Activated CD8-positive, alpha-beta T cell treated with anti-CD3 and anti-CD28 coated beads, Interleukin-2, amount 10 ng/mL, durations not matched to agents 7 days and 5 days (primary cell): ENCODE measurements at regions not wholly inside any gene's neighbourhood (a gene's known extent, or its start where the extent isn't known, plus 50 kb on each side); places are given as distances from the start of the nearest gene placed in this dataset.
"Not testable (repeated sequence)": the region's sequence is repeated elsewhere in the genome, so short reads cannot be mapped to it uniquely, and the experiment has no call there.

Source experiments
- ATAC-seq: fragments of 150-1000 bp; cut with Tn5 transposase; one replicate; pipeline ENCODE4 v1.10.0; 2021; ENCODE audit warnings: moderate library complexity
- CTCF ChIA-PET: fragments of 350-600 bp; sonication (Branson Sonifier 250); formaldehyde crosslinking; loops from one replicate; lab custom pipeline; 2021; ENCODE audit warnings: antibody characterized with exemption; lab: Charles Lee
- POLR2A ChIA-PET: fragments of 350-600 bp; sonication (Branson Sonifier 250); formaldehyde crosslinking; loops from one replicate; lab custom pipeline; 2021; ENCODE audit warnings: antibody characterized with exemption; lab: Charles Lee
- DNase-seq: peaks from one replicate; pipeline ENCODE4 v3.0.0-alpha.2; 2020
- H3K27ac Mint-ChIP-seq: one replicate; pipeline ENCODE4 v1.8.0; 2021; ENCODE audit warnings: mild to moderate bottlenecking, mixed read lengths
- H3K27me3 Mint-ChIP-seq: one replicate; pipeline ENCODE4 v1.8.0; 2021; ENCODE audit warnings: low read depth, mixed read lengths
- H3K36me3 Mint-ChIP-seq: one replicate; pipeline ENCODE4 v1.8.0; 2021; ENCODE audit warnings: low read depth, mixed read lengths
- H3K4me1 Mint-ChIP-seq: one replicate; pipeline ENCODE4 v1.8.0; 2021; ENCODE audit warnings: low read depth, mixed read lengths
- H3K4me3 Mint-ChIP-seq: one replicate; pipeline ENCODE4 v1.8.0; 2021; ENCODE audit warnings: mild to moderate bottlenecking, mixed read lengths
- H3K9me3 Mint-ChIP-seq: one replicate; pipeline ENCODE4 v1.8.0; 2022; ENCODE audit warnings: mixed read lengths; ENCODE audit not compliant: insufficient read depth

DNA sequence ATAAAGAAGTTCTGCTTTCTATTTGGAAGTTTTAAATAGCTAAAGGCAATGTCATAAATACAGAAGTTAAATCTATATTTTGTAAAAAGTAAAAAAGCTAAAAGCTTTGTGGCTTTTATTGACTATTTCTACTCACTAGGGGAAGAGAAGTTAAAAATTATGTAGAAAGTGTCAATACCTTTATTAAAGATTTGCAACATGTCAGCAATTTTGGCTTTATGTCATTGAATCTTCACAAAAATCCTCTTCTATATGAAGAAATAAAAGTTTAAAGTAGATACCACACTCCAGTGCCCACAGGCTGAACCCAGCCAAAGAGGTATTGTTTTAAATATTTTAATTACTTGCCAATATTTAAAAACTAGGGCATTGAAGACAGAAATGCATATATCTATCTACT lies 160.6 kb upstream of the HSF2 start:
- H3K4me1 Mint-ChIP-seq, result no peaks in the 10 kb centered on the region
- H3K9me3 Mint-ChIP-seq, result peaks cover 9% of the 10 kb centered on the region
- no peak for DNase-seq
- H3K4me3 Mint-ChIP-seq, result no peak overlapping the region
- no peaks in the 10 kb centered on the region for H3K27me3 Mint-ChIP-seq
- POLR2A ChIA-PET, result no interaction called here
- CTCF ChIA-PET, result no interaction called here
- H3K36me3 Mint-ChIP-seq, result no peaks in the 10 kb centered on the region
- no peak overlapping the region for H3K27ac Mint-ChIP-seq
- no peak for ATAC-seq

GRCh38 chr6:122246906-122247658 lies 152.4 kb upstream of the HSF2 start:
- peaks cover 9% of the 10 kb centered on the region for H3K9me3 Mint-ChIP-seq
- no peaks in the 10 kb centered on the region for H3K4me1 Mint-ChIP-seq

DNA sequence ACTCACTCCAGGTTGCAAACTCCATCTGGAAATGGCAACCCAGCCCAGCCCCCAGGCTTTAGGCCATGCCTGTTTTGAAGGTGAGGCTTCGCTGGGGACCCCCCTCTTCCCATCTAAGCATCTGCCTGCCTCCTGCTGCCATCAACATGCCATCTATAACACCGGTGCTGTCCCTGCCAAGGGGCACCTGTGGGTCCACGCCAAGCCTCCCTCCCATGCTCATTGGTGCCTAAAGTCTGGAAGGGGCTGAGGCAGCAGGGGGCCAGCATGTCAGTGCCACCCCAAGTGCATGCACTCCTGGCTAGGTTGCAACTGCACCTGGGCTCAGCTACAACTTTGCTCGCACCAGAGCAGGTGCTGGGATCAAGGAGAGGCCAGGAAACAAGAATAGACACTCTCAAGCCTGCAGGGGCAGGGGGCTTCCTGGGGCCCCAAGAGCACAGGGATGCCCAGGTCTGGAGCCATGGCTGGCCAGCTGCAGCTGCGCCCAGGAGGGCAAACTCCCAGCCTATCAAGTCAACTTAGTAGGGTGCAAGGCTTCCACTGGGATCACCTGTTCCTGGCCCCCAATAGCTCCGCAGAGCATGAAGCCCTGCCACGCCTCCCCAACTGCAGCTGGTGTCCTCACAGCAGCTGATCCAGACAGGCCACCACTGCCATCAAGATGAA lies 151.3 kb upstream of the HSF2 start:
- H3K4me3 Mint-ChIP-seq, result no peak overlapping the region
- H3K9me3 Mint-ChIP-seq, result peaks cover 6% of the 10 kb centered on the region
- DNase-seq (no peak), ATAC-seq (no peak)
- CTCF ChIA-PET, result no interaction called here
- H3K4me1 Mint-ChIP-seq, result no peaks in the 10 kb centered on the region
- H3K36me3 Mint-ChIP-seq, result no peaks in the 10 kb centered on the region
- H3K27ac Mint-ChIP-seq, result no peak overlapping the region
- H3K27me3 Mint-ChIP-seq, result no peaks in the 10 kb centered on the region
- POLR2A ChIA-PET, result no interaction called here

More at GRCh38 chr6:122246906-122247658, 152.4 kb upstream of the HSF2 start:
- ChIA-PET CTCF (no interaction called here), POLR2A (no interaction called here)
- Mint-ChIP-seq H3K27me3 (no peaks in the 10 kb centered on the region), H3K36me3 (no peaks in the 10 kb centered on the region), H3K27ac (no peak overlapping the region), H3K4me3 (no peak overlapping the region)
- no peak for DNase-seq
- no peak for ATAC-seq

GRCh38 chr6:122248844-122249243 lies 150.6 kb upstream of the HSF2 start:
- ChIA-PET POLR2A (no interaction called here), CTCF (no interaction called here)
- DNase-seq (no peak), ATAC-seq (no peak)
- no peaks in the 10 kb centered on the region for H3K4me1 Mint-ChIP-seq
- no peak overlapping the region for H3K27ac Mint-ChIP-seq
- H3K9me3 Mint-ChIP-seq, result no peaks in the 10 kb centered on the region
- no peak overlapping the region for H3K4me3 Mint-ChIP-seq
- H3K27me3 Mint-ChIP-seq, result no peaks in the 10 kb centered on the region
- H3K36me3 Mint-ChIP-seq, result no peaks in the 10 kb centered on the region

DNA sequence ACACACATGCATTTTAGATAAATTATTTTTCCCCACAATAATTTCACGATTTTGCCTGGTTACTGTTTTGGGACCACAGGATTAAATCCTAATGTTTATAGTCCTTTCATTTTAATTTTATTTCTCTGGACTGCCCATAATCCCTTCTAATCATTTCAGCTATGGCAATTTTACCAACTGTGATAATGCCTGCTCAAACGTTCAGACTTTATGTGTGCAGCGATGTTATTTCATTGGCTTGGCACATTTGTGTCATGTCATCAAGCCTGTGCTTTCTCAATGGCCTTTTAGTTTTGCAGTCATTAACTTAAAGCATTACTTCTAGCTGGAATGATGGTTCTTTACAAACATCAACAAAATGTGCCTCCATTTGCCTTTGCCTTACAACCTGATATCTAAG lies 140.6 kb upstream of the HSF2 start:
- POLR2A ChIA-PET, result no interaction called here
- H3K27me3 Mint-ChIP-seq, result no peaks in the 10 kb centered on the region
- no peak for ATAC-seq
- CTCF ChIA-PET, result no interaction called here
- no peak for DNase-seq
- no peaks in the 10 kb centered on the region for H3K9me3 Mint-ChIP-seq
- no peaks in the 10 kb centered on the region for H3K4me1 Mint-ChIP-seq
- H3K4me3 Mint-ChIP-seq, result no peak overlapping the region
- no peak overlapping the region for H3K27ac Mint-ChIP-seq
- no peaks in the 10 kb centered on the region for H3K36me3 Mint-ChIP-seq

- ATAC-seq (no peak), DNase-seq (no peak)
- no peaks in the 10 kb centered on the region for H3K9me3 Mint-ChIP-seq
- ChIA-PET POLR2A (no interaction called here), CTCF (no interaction called here)
- no peaks in the 10 kb centered on the region for H3K36me3 Mint-ChIP-seq
- no peaks in the 10 kb centered on the region for H3K27me3 Mint-ChIP-seq
- no peak overlapping the region for H3K27ac Mint-ChIP-seq
- H3K4me3 Mint-ChIP-seq, result no peak overlapping the region
- no peaks in the 10 kb centered on the region for H3K4me1 Mint-ChIP-seq
Observed at GRCh38 chr6:122264557-122264956, 134.9 kb upstream of the HSF2 start.

- no peaks in the 10 kb centered on the region for H3K27me3 Mint-ChIP-seq
- ChIA-PET CTCF (no interaction called here), POLR2A (no interaction called here)
- no peaks in the 10 kb centered on the region for H3K36me3 Mint-ChIP-seq
- no peak overlapping the region for H3K27ac Mint-ChIP-seq
- no peaks in the 10 kb centered on the region for H3K9me3 Mint-ChIP-seq
- H3K4me1 Mint-ChIP-seq, result no peaks in the 10 kb centered on the region
- ATAC-seq (no peak), DNase-seq (no peak)
- no peak overlapping the region for H3K4me3 Mint-ChIP-seq
Observed at GRCh38 chr6:122265755-122266154, 133.7 kb upstream of the HSF2 start.

- ChIA-PET CTCF (no interaction called here), POLR2A (no interaction called here)
- Mint-ChIP-seq H3K4me3 (no peak overlapping the region), H3K27ac (no peak overlapping the region), H3K4me1 (no peaks in the 10 kb centered on the region), H3K27me3 (no peaks in the 10 kb centered on the region), H3K36me3 (no peaks in the 10 kb centered on the region), H3K9me3 (no peaks in the 10 kb centered on the region)
- no peak for DNase-seq
- no peak for ATAC-seq
Observed at GRCh38 chr6:122268394-122268793, 131.1 kb upstream of the HSF2 start.

DNA sequence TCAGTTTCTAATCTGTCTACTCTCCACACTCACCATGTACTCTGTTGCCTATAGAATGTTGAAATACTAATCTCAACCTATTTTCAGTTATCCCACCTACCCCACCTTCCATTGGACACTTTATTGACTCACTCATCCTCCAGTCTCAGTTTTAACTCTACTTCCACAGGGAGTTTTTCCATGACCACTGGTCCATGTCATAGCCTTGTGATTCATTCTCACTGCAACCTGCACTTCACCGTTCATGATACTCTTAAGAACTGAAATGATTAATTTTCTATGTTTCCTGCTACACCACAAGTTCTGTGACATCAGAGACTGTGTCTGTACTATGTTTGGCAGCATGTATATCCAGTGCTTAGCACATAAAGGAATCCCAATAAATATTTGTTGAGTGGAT lies 122.8 kb upstream of the HSF2 start:
- ChIA-PET CTCF (no interaction called here), POLR2A (no interaction called here)
- DNase-seq (no peak), ATAC-seq (no peak)
- no peaks in the 10 kb centered on the region for H3K9me3 Mint-ChIP-seq
- H3K4me1 Mint-ChIP-seq, result no peaks in the 10 kb centered on the region
- H3K27ac Mint-ChIP-seq, result no peak overlapping the region
- no peaks in the 10 kb centered on the region for H3K36me3 Mint-ChIP-seq
- no peak overlapping the region for H3K4me3 Mint-ChIP-seq
- H3K27me3 Mint-ChIP-seq, result no peaks in the 10 kb centered on the region

GRCh38 chr6:122280105-122281021 lies 119.1 kb upstream of the HSF2 start:
- H3K9me3 Mint-ChIP-seq, H3K4me1 Mint-ChIP-seq, DNase-seq, H3K36me3 Mint-ChIP-seq, ATAC-seq, POLR2A ChIA-PET, H3K27ac Mint-ChIP-seq, CTCF ChIA-PET, H3K27me3 Mint-ChIP-seq, H3K4me3 Mint-ChIP-seq: not testable (repeated sequence)

DNA sequence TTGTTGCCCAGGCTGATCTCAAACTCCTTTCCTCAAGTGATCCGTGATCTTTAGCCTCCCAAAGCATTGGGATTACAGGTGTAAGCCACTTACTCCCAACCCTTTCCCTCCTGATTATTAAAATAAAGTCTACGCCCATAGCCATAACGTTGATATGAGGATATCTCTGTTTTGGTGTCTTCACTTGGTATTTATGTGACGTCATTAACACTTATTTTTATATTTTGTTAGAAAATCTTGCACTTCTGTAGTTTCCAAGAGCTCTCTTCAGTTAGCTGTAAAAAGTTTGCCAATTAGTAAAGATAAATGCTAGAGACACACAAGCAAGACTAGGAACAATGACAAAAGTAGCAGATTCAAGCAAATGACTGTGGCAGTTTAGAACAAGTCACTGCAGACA lies 115.6 kb upstream of the HSF2 start:
- H3K27ac Mint-ChIP-seq, result no peak overlapping the region
- H3K36me3 Mint-ChIP-seq, result no peaks in the 10 kb centered on the region
- no peaks in the 10 kb centered on the region for H3K27me3 Mint-ChIP-seq
- ATAC-seq (no peak), DNase-seq (no peak)
- POLR2A ChIA-PET, result no interaction called here
- CTCF ChIA-PET, result no interaction called here
- H3K4me1 Mint-ChIP-seq, result no peaks in the 10 kb centered on the region
- no peak overlapping the region for H3K4me3 Mint-ChIP-seq
- H3K9me3 Mint-ChIP-seq, result no peaks in the 10 kb centered on the region

DNA sequence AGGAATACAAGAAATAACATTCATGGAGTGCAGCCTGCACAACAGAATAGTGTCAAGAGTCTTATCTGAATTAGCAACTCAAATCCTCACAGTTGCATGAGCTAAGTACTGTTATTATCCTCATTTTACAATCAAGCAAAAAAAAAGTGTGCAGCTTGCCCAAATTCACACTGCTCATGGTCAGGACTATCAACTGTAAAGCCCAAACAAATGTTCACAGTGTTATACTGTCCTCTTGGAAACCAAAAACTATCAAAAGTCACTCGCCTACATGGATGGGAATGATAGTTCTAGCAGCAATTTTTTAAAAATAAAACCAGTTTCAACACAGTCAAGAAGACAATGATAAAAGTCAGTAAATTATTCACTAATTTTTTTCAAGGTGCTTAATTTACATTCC lies 114.6 kb upstream of the HSF2 start:
- CTCF ChIA-PET, result no interaction called here

More for the DNA sequence above, 114.6 kb upstream of the HSF2 start:
- POLR2A ChIA-PET, result no interaction called here
- DNase-seq, result no peak
- no peaks in the 10 kb centered on the region for H3K9me3 Mint-ChIP-seq
- no peaks in the 10 kb centered on the region for H3K36me3 Mint-ChIP-seq
- no peak overlapping the region for H3K27ac Mint-ChIP-seq
- no peaks in the 10 kb centered on the region for H3K4me1 Mint-ChIP-seq
- no peak overlapping the region for H3K4me3 Mint-ChIP-seq
- H3K27me3 Mint-ChIP-seq, result no peaks in the 10 kb centered on the region
- ATAC-seq, result no peak
